ENCODE measurements at regions not wholly inside any gene's neighbourhood (a gene's known extent, or its start where the extent isn't known, plus 50 kb on each side); places are given as distances from the start of the nearest gene placed in this dataset.
"Not testable (repeated sequence)": the region's sequence is repeated elsewhere in the genome, so short reads cannot be mapped to it uniquely, and the experiment has no call there.

- DNase-seq (ENCODE audit: low read depth): no peak
Measured at GRCh38 chr5:163569284-163569683, 63.9 kb downstream of the MAT2B start.

GRCh38 chr5:163571744-163572143 is 66.3 kb downstream of the MAT2B start:
- peak; percentile 67 for DNase-seq (ENCODE audit: low read depth)

- no peak for DNase-seq (ENCODE audit: low read depth)
Measured at GRCh38 chr5:163574472-163575440, 69.3 kb downstream of the MAT2B start.

GRCh38 chr5:163578652-163579051 is 73.2 kb downstream of the MAT2B start:
- no peak for DNase-seq (ENCODE audit: low read depth)

GRCh38 chr5:163579729-163580128 is 74.3 kb downstream of the MAT2B start:
- no peak for DNase-seq (ENCODE audit: low read depth)

GRCh38 chr5:163580516-163580915 is 75.1 kb downstream of the MAT2B start:
- no peak for DNase-seq (ENCODE audit: low read depth)

GRCh38 chr5:163583491-163584153 is 78.2 kb downstream of the MAT2B start:
- not testable (repeated sequence) for DNase-seq (ENCODE audit: low read depth)

- DNase-seq (ENCODE audit: low read depth): no peak
Measured at GRCh38 chr5:163585206-163585605, 79.8 kb downstream of the MAT2B start.

GRCh38 chr5:163586531-163586956 is 81.1 kb downstream of the MAT2B start:
- DNase-seq (ENCODE audit: low read depth): no peak

- no peak for DNase-seq (ENCODE audit: low read depth)
Measured at GRCh38 chr5:163594951-163595350, 89.5 kb downstream of the MAT2B start.

GRCh38 chr5:163595932-163596607 is 90.7 kb downstream of the MAT2B start:
- DNase-seq (ENCODE audit: low read depth): no peak

GRCh38 chr5:163596608-163597315 is 91.3 kb downstream of the MAT2B start:
- DNase-seq (ENCODE audit: low read depth): no peak

GRCh38 chr5:163604013-163604412 is 98.6 kb downstream of the MAT2B start:
- DNase-seq (ENCODE audit: low read depth): no peak

GRCh38 chr5:163607256-163607655 is 101.8 kb downstream of the MAT2B start:
- DNase-seq (ENCODE audit: low read depth): no peak

GRCh38 chr5:163608621-163609020 is 103.2 kb downstream of the MAT2B start:
- DNase-seq (ENCODE audit: low read depth): no peak

- DNase-seq (ENCODE audit: low read depth): no peak
Measured at GRCh38 chr5:163609910-163610309, 104.5 kb downstream of the MAT2B start.

- no peak for DNase-seq (ENCODE audit: low read depth)
Measured at GRCh38 chr5:163612358-163613149, 107.1 kb downstream of the MAT2B start.

GRCh38 chr5:163613150-163613442 is 107.7 kb downstream of the MAT2B start:
- DNase-seq (ENCODE audit: low read depth): no peak

- no peak for DNase-seq (ENCODE audit: low read depth)
Measured at GRCh38 chr5:163614787-163615186, 109.4 kb downstream of the MAT2B start.

GRCh38 chr5:163619273-163619934 is 114.0 kb downstream of the MAT2B start:
- DNase-seq (ENCODE audit: low read depth): no peak

GRCh38 chr5:163619951-163620350 is 114.5 kb downstream of the MAT2B start:
- no peak for DNase-seq (ENCODE audit: low read depth)
